CD14-positive monocyte (primary cell): ENCODE measurements at regions not wholly inside any gene's neighbourhood (a gene's known extent, or its start where the extent isn't known, plus 50 kb on each side); places are given as distances from the start of the nearest gene placed in this dataset.

Source experiments
- DNase-seq, 3 donors: peaks; one replicate each; pipeline ENCODE4 v3.0.0-alpha.2; 2011 to 2022
- H2AFZ ChIP-seq: 2 replicates; pipeline ENCODE4 v1.6.0; 2012; ENCODE audit warnings: mild to moderate bottlenecking, low read depth, low read length, inconsistent platforms; ENCODE audit not compliant: insufficient read depth, poor library complexity, severe bottlenecking
- H3K27ac ChIP-seq, 2 donors: 1 replicate in 1 of 2; 2 replicates in 1 of 2; pipeline ENCODE4 v1.5.1; 2012 to 2013; ENCODE audit warnings: low read length in 2 of 2, control low read depth in 1 of 2, inconsistent platforms in 1 of 2, low read depth in 1 of 2, mild to moderate bottlenecking in 1 of 2
- H3K27me3 ChIP-seq, 2 donors: one replicate each; pipeline versions ENCODE4 v1.6.0 to v1.6.1; 2011 to 2013; ENCODE audit warnings: low read length in 2 of 2; ENCODE audit not compliant: control insufficient read depth in 2 of 2, insufficient read depth in 2 of 2
- H3K36me3 ChIP-seq, 2 donors: replicated peaks in 1 of 2; 1 replicate in 1 of 2; 2 replicates in 1 of 2; pipeline versions ENCODE4 v1.5.1 to v1.6.1; 2012 to 2013; ENCODE audit warnings: low read length in 2 of 2, control low read depth in 1 of 2, inconsistent platforms in 1 of 2, mild to moderate bottlenecking in 1 of 2; ENCODE audit not compliant: insufficient read depth in 2 of 2, control insufficient read depth in 1 of 2
- H3K4me1 ChIP-seq, 2 donors: 1 replicate in 1 of 2; 2 replicates in 1 of 2; pipeline versions ENCODE4 v1.5.1 to v1.6.1; 2012 to 2013; ENCODE audit warnings: low read length in 2 of 2, control low read depth in 1 of 2, inconsistent platforms in 1 of 2, mild to moderate bottlenecking in 1 of 2, moderate library complexity in 1 of 2; ENCODE audit not compliant: insufficient read depth in 2 of 2, control insufficient read depth in 1 of 2
- H3K4me2 ChIP-seq: replicated peaks from 2 replicates; pipeline ENCODE3; 2012; ENCODE audit warnings: low read length, moderate library complexity, mild to moderate bottlenecking; ENCODE audit not compliant: poor library complexity, severe bottlenecking; ENCODE audit errors: extremely low read depth
- H3K4me3 ChIP-seq, 3 experiments: fragments of 200-600 bp in 1 of 3; sonication (generic) in 1 of 3; replicated peaks in 1 of 3; 1 replicate in 2 of 3; 2 replicates in 1 of 3; pipeline ENCODE4 v1.5.1; 2011 to 2013; ENCODE audit warnings: low read length in 3 of 3, mild to moderate bottlenecking in 3 of 3, control low read depth in 2 of 3, low read depth in 2 of 3, inconsistent platforms in 1 of 3, moderate library complexity in 1 of 3
- H3K79me2 ChIP-seq: 2 replicates; pipeline ENCODE4 v1.6.0; 2012; ENCODE audit warnings: mild to moderate bottlenecking, control low read depth, inconsistent platforms, low read length, moderate library complexity; ENCODE audit not compliant: insufficient read depth
- H3K9ac ChIP-seq: 2 replicates; pipeline ENCODE4 v1.6.0; 2017; ENCODE audit warnings: low read length, mild to moderate bottlenecking; ENCODE audit not compliant: insufficient read depth, poor library complexity, severe bottlenecking
- H3K9me3 ChIP-seq, 2 donors: replicated peaks in 1 of 2; 1 replicate in 1 of 2; 2 replicates in 1 of 2; pipeline versions ENCODE4 v1.5.1 to v1.6.1; 2012 to 2013; ENCODE audit warnings: low read length in 2 of 2, control low read depth in 1 of 2; ENCODE audit not compliant: control insufficient read depth in 1 of 2, insufficient read depth in 1 of 2
- H4K20me1 ChIP-seq: 2 replicates; pipeline ENCODE4 v1.6.0; 2012; ENCODE audit warnings: mild to moderate bottlenecking, low read length, control low read depth, moderate library complexity; ENCODE audit not compliant: insufficient read depth
- H3K27ac Mint-ChIP-seq, 7 donors: one replicate each; pipeline ENCODE4 v1.8.0; 2020; ENCODE audit warnings: mild to moderate bottlenecking in 7 of 7, mixed read lengths in 7 of 7, moderate library complexity in 6 of 7, inconsistent platforms in 2 of 7
- H3K27me3 Mint-ChIP-seq, 3 donors: one replicate each; pipeline ENCODE4 v1.8.0; 2021 to 2022; ENCODE audit warnings: low read depth in 3 of 3, mild to moderate bottlenecking in 3 of 3, mixed read lengths in 3 of 3, moderate library complexity in 3 of 3, inconsistent platforms in 1 of 3
- H3K36me3 Mint-ChIP-seq, 2 donors: one replicate each; pipeline ENCODE4 v1.8.0; 2020; ENCODE audit warnings: mixed read lengths in 2 of 2, inconsistent platforms in 1 of 2, mild to moderate bottlenecking in 1 of 2
- H3K4me1 Mint-ChIP-seq: one replicate; pipeline ENCODE4 v1.8.0; 2020; ENCODE audit warnings: mild to moderate bottlenecking, mixed read lengths
- H3K4me3 Mint-ChIP-seq, 2 donors: one replicate each; pipeline ENCODE4 v1.8.0; 2020; ENCODE audit warnings: mild to moderate bottlenecking in 2 of 2, mixed read lengths in 2 of 2, moderate library complexity in 1 of 2
- H3K9me3 Mint-ChIP-seq, 7 donors: one replicate each; pipeline ENCODE4 v1.8.0; 2020 to 2022; ENCODE audit warnings: mixed read lengths in 7 of 7, mild to moderate bottlenecking in 6 of 7, moderate library complexity in 6 of 7, inconsistent platforms in 2 of 7
- CTCF ChIP-seq: fragments of 200-600 bp; IDR thresholded peaks from one replicate; pipeline ENCODE4 v1.8.0; 2022; ENCODE audit warnings: antibody characterized with exemption, mild to moderate bottlenecking
- WGBS: methylation state at CpG from one replicate; pipeline ENCODE4 v1.1.5; 2013; ENCODE audit warnings: missing lambda C conversion rate; ENCODE audit not compliant: insufficient coverage; 5-methylcytosine and 5-hydroxymethylcytosine counted together
- intact Hi-C, 2 donors: fragments of 100-400 bp; cut with micrococcal nuclease; formaldehyde crosslinking; loops; one replicate each; pipeline versions ENCODE4 v1.15.0 to v1.15.1; 2023

- intact Hi-C loops: no loop called here
- no peak overlapping the region for H3K4me3 Mint-ChIP-seq
- no peak for TF ChIP-seq CTCF
Measured at GRCh38 chr5:122599000-122599399, 175.9 kb upstream of the SNX2 start.

GRCh38 chr5:122600924-122601323, 174.0 kb upstream of the SNX2 start:
- no peak overlapping the region for H3K4me2 ChIP-seq
- H3K27me3 ChIP-seq: no peaks in the 10 kb centered on the region
- intact Hi-C loops: no loop called here
- no peaks in the 10 kb centered on the region for H3K79me2 ChIP-seq
- Mint-ChIP-seq H3K9me3 (peaks cover 6 to 40% (median 28%) of the 10 kb centered on the region in 7 donors), H3K4me3 (no peak overlapping the region), H3K36me3 (no peaks in the 10 kb centered on the region), H3K27me3 (peaks cover 0 to 2% (median 0%) of the 10 kb centered on the region in 3 donors), H3K27ac (no peak overlapping the region), H3K4me1 (no peaks in the 10 kb centered on the region)
- TF ChIP-seq CTCF: no peak
- no peak overlapping the region for H2AFZ ChIP-seq
- H3K36me3 ChIP-seq: no peaks in the 10 kb centered on the region
- H3K9me3 ChIP-seq: peaks cover 0 to 17% of the 10 kb centered on the region in 2 donors
- 89% methylated on average over 1 of the region's 1 CpG for WGBS
- no peak for DNase-seq
- no peaks in the 10 kb centered on the region for H3K4me1 ChIP-seq
- no peak overlapping the region for H3K4me3 ChIP-seq
- H3K9ac ChIP-seq: no peak overlapping the region
- H3K27ac ChIP-seq: no peak overlapping the region
- H4K20me1 ChIP-seq: no peaks in the 10 kb centered on the region

More at GRCh38 chr5:122599000-122599399, 175.9 kb upstream of the SNX2 start:
- Mint-ChIP-seq H3K27ac (no peak overlapping the region), H3K27me3 (peaks cover 0 to 2% (median 0%) of the 10 kb centered on the region in 3 donors), H3K9me3 (peaks cover 6 to 39% (median 23%) of the 10 kb centered on the region in 7 donors), H3K36me3 (no peaks in the 10 kb centered on the region), H3K4me1 (no peaks in the 10 kb centered on the region)
- no peak overlapping the region for H3K4me3 ChIP-seq
- H4K20me1 ChIP-seq: no peaks in the 10 kb centered on the region
- no peak overlapping the region for H3K9ac ChIP-seq
- no peaks in the 10 kb centered on the region for H3K4me1 ChIP-seq
- H3K27ac ChIP-seq: no peak overlapping the region
- H3K9me3 ChIP-seq: peaks cover 0 to 14% of the 10 kb centered on the region in 2 donors
- no peaks in the 10 kb centered on the region for H3K36me3 ChIP-seq
- no peaks in the 10 kb centered on the region for H3K27me3 ChIP-seq
- no peak overlapping the region for H2AFZ ChIP-seq
- no peak overlapping the region for H3K4me2 ChIP-seq
- no peak for DNase-seq
- H3K79me2 ChIP-seq: no peaks in the 10 kb centered on the region
